ENCODE measurements at regions not wholly inside any gene's neighbourhood (a gene's known extent, or its start where the extent isn't known, plus 50 kb on each side); places are given as distances from the start of the nearest gene placed in this dataset.

DNA sequence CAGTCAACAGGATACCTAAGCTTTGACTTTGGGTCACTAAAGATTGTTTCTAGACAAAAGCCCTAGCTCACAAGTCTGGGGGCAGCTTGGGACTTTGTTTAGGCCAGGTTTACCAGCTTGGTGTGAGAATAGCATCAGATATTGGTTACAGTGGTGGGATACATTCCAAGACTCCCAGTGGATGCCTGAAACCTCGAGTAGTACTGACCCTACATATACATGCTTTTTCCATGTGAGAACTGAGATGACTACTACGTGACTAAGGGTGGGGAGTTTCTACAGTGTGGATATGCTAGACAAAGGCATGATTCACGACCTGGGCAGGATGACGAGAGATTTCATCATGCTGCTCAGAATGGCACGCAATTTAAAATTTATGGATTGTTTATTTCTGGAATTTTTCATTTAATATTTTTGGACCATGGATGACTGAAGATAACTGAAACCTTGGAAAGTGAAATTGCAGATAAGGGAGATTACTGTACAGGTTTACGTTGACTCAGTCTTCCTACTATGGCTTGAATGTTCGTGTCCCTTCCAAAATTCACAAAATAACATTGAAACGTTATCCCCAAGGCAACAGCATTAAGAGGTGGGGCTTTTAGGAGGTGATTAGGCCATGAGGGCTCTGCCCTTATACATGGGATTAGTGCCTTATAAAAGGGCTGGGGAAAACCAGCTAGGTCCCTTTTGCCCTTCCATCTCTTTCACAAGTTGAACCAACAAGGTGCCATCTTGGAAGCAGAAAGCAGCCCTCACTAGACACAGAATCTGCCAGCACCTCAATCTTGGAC is 50.2 kb upstream of the CTAGE1 start:
- no peak for DNase-seq (ENCODE audit: low spot score)

DNA sequence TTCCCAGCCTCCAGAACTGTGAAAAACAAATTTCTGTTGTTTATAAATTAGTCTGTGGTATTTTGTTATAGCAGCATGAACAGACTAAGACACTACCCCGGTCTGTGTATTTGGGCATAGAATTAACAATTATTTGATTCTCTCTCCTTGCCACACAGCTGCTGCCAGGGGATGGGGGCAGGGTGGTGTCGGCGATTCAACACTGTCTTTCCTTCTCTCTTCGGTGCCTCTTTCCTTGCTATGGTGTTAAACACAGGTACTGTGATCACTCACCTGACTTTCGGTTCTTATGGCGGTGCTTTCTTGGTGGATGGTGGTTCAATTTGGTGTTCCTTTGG is 50.8 kb upstream of the CTAGE1 start:
- no peak for DNase-seq (ENCODE audit: low spot score)

GRCh38 chr18:22469061-22469734 is 51.5 kb upstream of the CTAGE1 start:
- DNase-seq (ENCODE audit: low spot score), result no peak

DNA sequence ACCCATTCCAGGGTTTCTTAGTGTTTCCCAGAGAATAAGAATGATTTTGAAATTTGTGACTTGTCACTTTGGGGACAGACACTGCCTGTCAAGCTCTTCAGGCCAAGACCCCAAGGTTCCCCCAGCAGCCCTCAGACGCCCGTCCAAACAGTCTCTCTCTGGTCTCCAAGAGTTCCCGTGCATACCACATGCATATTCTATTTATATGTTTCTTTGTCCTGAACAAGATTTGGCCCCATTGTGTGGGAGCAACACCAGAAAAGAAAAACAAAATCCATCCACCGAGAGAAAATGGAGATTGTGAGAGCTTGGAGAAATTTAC is 52.2 kb upstream of the CTAGE1 start:
- no peak for DNase-seq (ENCODE audit: low spot score)

DNA sequence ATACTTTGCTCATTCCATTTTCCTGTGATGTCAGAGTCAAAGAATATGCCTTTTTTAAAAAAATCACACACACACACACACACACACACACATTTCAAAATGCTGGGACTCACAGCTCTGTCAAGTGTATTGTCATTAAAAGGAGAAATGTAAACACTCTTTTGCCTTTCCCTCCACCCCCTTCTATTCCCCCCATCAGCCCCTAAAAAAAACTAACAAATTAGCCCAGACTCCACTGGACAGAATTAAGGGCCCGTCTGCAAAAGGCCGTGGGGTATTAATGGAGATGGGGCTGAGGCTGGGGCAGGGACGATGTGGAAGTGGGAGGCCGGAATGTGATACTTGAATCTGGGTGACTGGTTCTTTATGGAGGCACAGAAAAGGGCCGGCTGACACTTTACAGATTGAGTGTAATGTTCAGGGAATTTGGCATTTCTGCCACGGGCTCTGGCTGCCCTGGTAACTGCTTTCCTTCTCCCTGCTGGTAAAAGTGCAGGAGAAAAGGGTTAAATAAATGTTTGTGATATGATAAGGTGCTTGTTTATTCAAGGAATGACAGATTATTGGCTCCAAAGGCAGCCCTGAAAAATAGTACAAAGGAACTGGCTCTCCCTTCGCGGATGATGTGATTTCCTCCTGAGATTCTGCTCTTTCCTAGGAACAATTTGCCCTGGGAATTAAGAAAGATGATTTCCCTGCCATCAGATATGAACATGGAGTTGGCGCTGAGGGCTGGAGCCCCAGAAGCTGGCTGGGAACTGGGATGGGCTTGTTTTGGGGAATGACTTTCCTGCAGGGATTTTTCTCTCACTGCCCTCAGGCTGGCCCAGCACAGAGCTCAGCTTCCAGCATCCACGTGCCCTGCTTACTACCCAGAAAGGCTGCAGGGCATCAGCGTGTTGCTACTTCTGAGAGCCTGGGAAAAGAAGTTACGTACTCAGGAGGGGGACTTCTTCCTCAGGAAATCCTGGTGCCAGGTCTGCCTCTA is 52.8 kb upstream of the CTAGE1 start:
- no peak for DNase-seq (ENCODE audit: low spot score)

DNA sequence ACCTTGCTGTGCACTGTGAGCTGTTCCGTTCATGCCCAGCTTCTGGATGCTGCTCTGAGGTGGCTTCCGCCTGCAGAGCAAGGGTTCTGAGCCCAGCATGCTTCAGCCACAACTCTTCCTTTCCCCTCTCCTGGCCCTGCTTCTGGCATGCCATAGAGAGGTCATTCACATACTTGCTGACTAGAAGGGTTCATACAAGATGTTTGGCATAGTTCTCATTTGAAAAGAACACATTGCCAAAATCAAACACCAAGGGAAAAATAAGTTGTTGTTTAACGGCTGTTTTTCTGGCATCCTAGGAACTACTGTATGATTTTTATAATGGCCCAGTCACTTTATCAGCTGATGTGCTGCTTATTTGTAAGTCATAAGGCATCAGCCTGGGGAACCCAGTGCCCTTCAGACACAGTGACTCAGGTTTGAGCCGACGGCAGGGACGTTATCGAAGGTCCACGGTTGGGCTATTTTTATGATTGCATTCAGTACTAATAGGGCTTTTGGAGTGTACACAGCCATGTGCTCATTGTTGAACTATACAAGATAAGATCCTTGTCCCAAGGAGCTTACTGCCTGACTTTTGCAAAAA is 53.9 kb upstream of the CTAGE1 start:
- DNase-seq (ENCODE audit: low spot score), result no peak

- DNase-seq (ENCODE audit: low spot score), result no peak
These were observed 55.7 kb upstream of the CTAGE1 start for GRCh38 chr18:22473366-22473765.

DNA sequence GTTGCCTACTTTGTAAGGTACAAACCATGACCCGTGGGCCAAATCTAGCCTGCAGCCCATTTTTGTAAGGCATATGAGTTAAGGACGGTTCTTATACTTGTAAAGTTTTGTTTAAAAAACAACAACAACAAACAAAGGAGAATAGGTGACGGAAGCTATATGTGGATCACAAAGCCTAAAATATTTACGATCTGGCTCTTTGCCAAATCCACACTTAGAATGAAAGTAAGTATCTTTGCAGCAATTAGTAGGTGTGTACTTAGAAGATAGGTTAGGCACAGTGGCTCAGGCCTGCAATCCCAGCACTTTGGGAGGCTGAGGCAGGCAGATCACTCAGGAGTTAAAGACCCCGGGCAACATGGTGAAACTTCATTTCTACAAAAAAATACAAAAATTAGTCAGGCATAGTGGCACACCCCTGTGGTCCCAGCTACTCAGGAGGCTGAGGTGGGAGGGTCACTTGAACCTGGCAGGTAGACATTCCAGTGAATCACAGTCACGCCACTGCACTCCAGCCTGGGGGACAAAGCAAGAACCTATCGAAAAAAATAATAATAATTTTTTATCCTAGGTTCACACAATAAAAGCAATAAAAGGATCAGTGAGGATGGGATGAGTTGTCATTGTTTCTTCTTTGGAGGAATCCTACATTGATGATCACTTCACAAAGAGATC is 57.8 kb upstream of the CTAGE1 start:
- no peak for DNase-seq (ENCODE audit: low spot score)

GRCh38 chr18:22477222-22477621 is 59.5 kb upstream of the CTAGE1 start:
- DNase-seq (ENCODE audit: low spot score), result no peak

DNA sequence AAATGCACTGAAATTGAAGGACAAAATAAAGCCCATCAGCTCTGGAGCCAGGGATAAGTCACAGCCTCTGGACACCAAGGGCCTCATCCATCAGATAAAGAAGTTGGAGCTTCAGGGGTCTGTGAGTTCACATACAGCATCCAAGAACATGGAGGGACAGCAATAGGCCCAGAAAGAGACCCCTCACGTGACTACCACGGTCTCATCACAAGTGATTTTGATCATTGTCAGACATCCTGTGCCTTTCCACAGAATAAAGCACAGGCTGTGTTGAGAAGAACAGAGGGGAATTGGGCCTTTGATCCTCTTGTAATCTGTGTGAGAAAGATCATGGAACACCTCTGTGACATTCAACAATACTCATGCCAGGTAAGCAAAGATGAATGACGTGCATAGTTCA is 65.2 kb upstream of the CTAGE1 start:
- DNase-seq (ENCODE audit: low spot score), result no peak

DNA sequence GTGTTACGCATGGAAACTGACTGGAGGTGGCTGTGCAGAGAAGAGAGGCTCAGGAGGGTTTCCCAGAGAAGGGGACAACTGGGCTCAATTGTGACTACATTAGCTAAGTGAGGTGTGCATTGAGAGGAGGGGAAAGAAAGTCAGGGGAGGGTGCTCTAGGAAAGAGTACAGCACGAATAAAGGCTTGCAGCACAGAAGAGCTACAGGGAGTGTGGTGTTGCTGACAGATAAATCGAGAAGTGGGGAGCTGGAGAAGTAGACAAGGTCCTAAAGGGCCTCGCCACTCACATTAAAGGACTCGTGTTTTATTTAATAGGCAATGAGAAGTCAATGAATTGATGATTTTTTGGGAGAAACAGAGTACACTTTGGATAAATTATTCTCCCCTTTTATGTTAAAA is 65.7 kb upstream of the CTAGE1 start:
- DNase-seq (ENCODE audit: low spot score), result no peak

GRCh38 chr18:22484471-22484870 is 66.8 kb upstream of the CTAGE1 start:
- DNase-seq (ENCODE audit: low spot score), result no peak

DNA sequence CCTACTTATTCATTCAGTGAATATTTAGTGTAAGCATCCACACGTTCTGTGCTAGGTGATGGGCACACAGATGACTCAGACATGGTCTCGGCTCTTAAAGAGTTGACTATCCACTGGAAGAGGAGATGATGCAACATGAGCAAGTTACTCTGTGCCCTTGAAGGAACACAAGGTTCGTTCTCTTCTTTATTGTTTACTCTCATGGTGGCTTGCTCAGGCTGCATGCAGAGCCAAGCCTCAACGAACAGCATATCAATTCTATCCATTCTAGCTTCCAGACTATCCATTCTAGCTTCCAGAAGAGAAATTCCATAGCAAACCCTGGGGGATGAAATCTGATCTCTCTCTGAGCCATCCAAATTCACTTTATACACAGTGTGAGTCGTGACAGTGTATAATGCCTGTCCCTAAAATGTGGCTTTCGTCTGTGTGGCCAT is 68.1 kb upstream of the CTAGE1 start:
- DNase-seq (ENCODE audit: low spot score), result no peak

DNA sequence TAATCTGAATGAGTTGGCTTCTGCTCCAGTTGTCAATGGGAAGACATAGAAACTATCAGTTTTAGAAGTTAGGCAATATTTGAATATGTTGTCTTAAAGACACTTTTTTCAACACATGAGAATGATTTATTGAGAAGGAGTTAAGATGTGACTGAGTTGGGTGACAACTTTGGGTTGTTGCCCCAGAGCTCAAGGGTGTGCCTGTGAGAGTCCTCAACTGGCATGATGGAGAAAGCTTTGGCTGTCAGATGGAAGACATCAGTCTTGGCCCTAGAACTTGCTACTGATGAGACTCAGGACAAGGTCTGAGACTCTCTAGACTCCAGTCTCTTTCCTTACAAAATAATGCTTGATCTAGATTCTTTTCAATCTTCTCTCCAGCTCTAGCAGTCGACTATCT is 69.0 kb upstream of the CTAGE1 start:
- DNase-seq (ENCODE audit: low spot score), result no peak

DNA sequence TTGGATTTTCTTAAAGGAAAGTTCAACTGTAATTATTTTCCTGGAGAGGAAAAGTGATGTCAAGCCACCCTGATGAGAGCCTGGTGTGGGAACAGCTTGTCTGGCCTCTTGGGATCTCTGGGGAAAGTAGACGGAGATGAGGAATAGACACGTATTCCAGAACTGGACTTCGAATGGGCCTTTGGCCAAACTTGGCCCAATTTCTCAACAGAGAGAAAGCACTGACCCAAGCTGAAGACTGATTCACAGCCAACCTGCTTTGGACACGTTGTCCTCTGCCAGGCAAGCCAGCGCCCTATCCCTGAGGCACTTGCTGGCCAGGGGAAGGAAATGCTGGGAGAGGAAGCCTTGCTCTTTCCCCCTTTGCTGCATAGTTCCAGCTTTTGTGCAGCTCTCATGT is 70.8 kb upstream of the CTAGE1 start:
- no peak for DNase-seq (ENCODE audit: low spot score)

GRCh38 chr18:22489704-22490103 is 72.0 kb upstream of the CTAGE1 start:
- peak; percentile 63 for DNase-seq (ENCODE audit: low spot score)

DNA sequence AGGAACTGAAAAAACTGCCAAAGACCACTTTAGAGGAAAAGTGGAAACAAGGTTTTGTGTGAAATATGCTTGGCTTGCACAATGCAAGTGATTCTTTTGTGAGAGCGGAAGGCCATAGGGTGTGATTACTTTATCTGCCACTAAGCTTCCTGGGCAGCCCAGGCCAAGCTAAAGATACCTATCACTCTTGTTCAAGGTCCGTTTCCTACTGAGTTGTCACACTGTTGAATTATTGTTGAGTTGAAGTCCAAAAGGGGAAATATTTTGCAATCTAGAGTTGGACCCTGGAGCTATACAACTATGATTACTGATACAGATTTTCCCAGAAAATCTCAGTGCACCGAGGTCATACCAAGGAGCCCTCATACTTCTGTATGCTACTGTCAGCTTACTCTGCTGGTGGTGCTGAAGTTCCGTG is 72.7 kb upstream of the CTAGE1 start:
- peak; percentile 20 for DNase-seq (ENCODE audit: low spot score)

DNA sequence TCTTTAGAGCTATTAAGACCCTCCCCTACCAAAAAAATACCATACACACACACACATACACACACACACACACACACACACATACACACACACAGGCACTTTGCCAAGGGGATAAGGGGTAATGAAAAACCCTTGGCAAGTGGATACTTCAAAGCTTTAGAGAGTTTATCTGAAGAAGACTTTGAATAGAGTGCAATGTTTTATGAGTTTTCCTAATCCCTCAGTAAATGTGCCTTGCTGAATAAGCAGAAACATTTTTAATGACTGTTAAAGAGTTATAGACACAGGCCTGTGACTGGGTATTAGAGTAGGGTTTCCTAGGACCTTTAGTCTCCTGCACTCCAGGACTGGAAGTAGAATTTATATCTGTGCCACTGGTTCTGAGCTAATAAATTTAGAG is 75.5 kb upstream of the CTAGE1 start:
- no peak for DNase-seq (ENCODE audit: low spot score)

DNA sequence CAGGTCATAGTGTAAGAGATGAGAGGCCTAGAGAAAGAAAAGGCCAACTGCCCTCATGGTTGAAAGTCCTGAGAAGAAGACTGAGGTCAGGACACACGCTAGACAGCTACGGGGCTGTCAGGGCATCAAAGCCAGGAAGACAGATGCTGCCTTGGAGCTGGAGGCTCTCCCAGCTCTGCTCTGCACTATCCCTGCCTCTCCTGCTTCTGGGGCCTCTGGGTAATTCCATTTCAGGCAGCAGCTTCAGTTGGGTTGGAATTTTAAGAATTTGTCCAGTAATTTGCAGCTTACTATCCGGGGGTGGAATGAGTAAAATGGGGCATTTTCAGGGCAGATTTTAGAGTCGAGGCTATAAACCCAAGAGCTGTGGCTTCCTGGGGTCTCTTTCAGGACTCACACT is 76.2 kb upstream of the CTAGE1 start:
- DNase-seq (ENCODE audit: low spot score), result no peak

- no peak for DNase-seq (ENCODE audit: low spot score)
These were observed 77.1 kb upstream of the CTAGE1 start for GRCh38 chr18:22494771-22495170.

DNA sequence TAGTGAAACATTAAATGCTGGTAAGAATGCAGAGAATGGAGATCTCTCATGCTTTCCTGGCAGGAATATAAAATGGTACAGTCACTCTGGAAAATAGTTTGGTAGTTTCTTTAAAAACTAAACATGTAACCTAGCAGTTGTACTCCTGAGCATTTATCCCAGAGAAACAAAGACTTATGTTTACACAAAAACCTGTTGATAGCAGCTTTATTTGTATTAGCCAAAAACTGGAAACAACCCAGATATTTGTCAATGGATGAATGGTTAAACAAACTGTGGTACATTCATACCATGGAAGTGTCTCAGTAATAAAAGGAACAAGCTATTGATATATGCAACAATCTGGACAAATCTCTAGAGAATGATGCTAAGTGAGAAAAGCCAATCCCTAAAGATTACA is 81.7 kb upstream of the CTAGE1 start:
- no peak for DNase-seq (ENCODE audit: low spot score)

DNA sequence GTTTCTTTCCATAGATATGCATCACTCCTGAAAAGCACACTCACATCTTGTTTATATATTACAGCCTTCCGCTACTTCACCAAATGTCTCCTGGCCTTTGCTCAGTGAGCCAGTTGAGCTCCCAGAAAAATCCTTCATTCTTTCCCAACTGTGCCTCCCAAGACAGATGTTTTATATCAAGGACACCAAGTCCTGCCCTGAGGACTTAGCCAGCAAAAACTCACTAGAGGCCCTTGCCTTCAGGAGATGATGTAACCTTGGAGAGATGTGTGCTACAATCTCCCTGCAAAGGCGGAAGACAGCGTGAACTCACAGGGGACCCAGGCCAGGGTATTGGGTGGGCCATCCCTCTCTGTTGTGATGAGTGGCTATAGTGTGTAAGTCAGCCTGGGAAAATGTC is 86.1 kb upstream of the CTAGE1 start:
- no peak for DNase-seq (ENCODE audit: low spot score)

Data from HuH-7 (cell line).